SKM-1 (cell line): ENCODE measurements at regions not wholly inside any gene's neighbourhood (a gene's known extent, or its start where the extent isn't known, plus 50 kb on each side); places are given as distances from the start of the nearest gene placed in this dataset.
"Not testable (repeated sequence)": the region's sequence is repeated elsewhere in the genome, so short reads cannot be mapped to it uniquely, and the experiment has no call there.

Experiments used
- DNase-seq: peaks from one replicate; lab custom pipeline; 2025; ENCODE audit not compliant: unreplicated experiment; lab: John Stamatoyannopoulos, UW

DNA sequence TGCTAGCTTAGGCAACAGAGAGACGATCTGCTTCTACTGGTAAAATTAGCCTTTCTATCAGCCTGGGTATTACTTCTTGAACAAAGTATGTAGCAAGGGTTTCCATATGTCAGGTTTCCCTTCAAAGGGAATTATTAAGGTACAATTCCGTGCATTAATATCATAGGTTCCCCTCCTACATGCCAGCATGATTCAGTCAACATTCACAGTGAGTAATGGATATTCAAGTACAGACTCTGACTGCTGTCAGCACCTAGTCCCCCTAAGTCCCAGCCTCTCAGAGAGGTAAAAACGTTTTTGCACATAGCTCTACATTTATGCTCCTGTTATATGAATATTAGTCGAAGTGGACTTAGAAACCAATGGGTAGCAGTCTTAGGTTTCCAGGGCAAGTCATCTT is 322.4 kb upstream of the CCNG1 start:
- DNase-seq, result no peak

DNA sequence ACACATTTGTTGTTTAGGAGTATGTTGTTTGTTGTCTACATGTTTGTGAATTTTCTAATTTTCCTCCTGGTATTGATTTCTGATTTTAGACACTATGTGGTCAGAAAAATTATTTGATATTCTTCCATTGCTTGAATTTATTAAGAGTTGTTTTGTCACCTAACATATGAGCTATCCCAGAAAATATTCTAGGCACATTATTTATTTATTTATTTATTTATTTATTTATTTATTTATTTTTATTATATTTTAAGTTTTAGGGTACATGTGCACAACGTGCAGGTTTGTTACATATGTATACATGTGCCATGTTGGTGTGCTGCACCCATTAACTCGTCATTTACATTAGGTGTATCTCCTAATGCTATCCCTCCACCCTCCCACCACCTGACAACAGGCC is 320.8 kb upstream of the CCNG1 start:
- DNase-seq, result not testable (repeated sequence)

- DNase-seq, result no peak
Observed at GRCh38 chr5:163134061-163134460, 303.3 kb upstream of the CCNG1 start.

- DNase-seq, result no peak
Observed at GRCh38 chr5:163135849-163136248, 301.5 kb upstream of the CCNG1 start.

DNA sequence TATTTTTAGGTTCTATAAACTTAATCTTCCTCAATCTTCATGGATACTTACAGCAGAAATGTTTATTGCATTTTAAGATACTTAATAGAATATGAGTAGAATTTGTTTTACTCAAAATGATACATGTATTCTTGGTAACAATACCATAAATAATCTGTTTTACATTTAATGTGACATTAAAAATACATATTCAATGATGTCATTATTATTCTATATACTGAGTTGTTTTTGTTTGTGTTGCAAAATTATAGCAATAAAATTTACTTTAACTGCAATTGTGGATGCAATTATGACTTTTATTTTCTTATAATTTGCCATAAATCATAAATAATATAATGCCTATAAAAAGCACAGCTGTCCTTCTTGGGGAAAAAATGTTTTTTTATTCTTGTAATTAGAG is 275.9 kb upstream of the CCNG1 start:
- DNase-seq, result no peak

- no peak for DNase-seq
Observed at GRCh38 chr5:163162645-163163044, 274.8 kb upstream of the CCNG1 start.

- DNase-seq, result no peak
Observed at GRCh38 chr5:163163858-163164257, 273.5 kb upstream of the CCNG1 start.

- DNase-seq, result no peak
Observed at GRCh38 chr5:163165277-163165676, 272.1 kb upstream of the CCNG1 start.

- not testable (repeated sequence) for DNase-seq
Observed at GRCh38 chr5:163170161-163170560, 267.2 kb upstream of the CCNG1 start.

GRCh38 chr5:163172540-163173338 is 264.7 kb upstream of the CCNG1 start:
- no peak for DNase-seq

DNA sequence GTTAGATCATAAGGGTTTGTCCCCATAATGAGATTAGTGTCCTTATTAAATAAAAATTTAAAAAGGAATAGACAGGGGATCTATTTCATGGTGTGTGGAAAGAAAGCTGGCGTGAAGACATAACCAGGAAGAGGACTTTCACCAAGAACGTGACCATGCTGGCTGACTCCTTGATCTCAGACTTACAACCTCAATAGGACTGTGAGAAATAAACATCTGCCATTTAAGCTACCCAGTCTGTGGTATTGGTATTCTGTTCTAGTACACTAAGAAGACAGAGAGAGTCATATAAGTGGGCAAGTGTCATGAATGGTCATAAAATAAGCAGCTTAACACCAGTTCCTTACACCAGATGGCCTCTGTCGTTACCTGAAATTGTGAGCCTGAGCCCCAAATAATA is 259.4 kb upstream of the CCNG1 start:
- no peak for DNase-seq

DNA sequence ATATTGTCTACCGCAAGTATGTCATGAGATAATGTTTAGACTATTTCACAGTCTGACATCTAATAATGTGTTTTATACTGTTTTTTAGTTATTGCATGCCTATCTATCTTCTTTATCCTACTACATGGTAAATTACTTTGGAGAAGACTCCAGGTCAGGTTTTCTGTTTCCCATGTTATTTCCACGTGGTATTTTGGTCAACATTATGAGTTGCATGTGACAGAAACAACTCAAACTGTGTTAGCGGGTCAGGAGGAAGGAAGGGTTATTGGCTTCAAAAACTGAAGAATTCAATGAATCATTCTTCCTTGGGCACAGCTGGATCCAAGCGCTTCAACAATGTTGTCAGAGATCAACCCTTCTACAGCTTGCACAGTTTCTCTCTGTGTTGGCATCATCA is 252.1 kb upstream of the CCNG1 start:
- no peak for DNase-seq

DNA sequence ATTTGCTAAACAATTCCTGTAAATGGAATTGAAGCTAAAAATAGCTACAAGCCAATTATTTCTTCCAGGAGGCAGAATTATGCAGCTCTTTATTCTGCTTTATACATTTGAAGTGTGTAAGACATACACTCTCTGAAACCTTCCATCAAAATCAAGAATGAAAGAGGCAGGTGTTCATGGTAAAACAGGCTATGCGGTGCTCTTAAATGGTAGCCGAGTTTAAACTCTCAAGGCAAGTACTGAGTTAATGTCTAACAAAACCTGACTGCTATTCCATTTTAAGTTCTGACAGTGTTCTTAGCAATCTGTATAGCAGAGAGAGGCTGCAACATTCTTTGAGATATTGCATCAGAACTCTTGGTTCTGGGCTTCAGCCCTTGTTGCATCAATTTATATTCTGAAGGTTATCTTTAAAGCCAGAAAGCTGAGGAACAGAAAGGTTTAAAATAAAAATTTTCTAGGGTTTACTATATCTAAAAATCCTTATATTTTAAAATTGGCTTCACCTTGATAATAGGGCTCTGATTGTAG is 248.3 kb upstream of the CCNG1 start:
- no peak for DNase-seq

DNA sequence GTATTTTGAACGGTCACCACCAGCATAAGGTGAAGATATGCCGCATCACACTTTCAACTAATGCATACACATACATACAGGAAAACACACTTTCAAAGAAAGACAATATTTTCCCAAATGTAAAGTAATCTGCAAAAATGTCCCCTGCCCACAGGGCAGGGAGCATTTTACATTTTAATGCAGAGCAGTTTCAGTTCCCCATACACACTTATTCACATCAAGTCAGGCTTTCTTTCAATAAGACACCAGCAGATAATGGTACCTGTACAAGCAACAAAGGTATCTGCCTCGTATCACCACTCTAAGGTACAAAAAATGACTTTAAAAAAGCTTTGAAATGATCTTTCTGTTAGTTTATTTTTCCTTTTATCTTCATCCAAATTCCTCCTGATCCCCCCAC is 247.1 kb upstream of the CCNG1 start:
- no peak for DNase-seq

GRCh38 chr5:163190784-163191183 is 246.6 kb upstream of the CCNG1 start:
- no peak for DNase-seq

DNA sequence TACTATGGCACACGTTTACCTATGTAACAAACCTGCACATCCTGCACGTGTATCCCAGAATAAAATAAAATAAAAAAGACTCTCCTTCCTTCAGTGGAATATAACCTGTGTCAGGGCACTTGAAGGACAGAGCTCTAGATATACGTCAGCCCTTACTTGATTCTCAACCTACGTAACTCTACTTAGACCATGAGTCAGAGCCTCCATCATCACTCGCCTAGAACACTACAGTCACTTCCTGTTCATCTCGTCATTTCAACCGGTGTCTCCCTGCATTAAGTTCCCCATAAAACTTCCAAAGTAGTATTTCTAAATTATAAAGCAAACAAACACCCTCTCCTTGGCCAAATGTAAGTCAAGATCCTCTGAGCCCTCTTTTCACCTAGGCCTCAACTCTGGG is 243.5 kb upstream of the CCNG1 start:
- no peak for DNase-seq

DNA sequence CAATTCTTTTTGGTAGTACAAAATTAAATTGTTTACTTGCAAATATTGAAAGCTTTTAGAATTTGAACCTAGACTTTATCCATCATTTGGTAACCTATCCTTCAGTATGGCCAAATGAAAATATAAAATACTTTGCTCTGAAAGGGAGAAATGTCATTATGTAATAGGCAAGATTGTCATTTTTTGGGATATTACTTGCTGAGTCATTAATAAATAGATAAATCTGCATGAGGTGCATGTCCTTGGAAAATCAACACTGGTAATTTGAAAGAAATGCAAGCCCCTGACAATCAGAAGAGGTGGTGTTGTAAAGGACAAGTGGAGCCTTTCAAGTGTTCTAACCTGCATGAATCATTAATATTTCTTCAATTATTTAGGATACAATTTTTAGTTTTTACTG is 231.8 kb upstream of the CCNG1 start:
- DNase-seq, result no peak

GRCh38 chr5:163221581-163221980 is 215.8 kb upstream of the CCNG1 start:
- DNase-seq, result no peak

DNA sequence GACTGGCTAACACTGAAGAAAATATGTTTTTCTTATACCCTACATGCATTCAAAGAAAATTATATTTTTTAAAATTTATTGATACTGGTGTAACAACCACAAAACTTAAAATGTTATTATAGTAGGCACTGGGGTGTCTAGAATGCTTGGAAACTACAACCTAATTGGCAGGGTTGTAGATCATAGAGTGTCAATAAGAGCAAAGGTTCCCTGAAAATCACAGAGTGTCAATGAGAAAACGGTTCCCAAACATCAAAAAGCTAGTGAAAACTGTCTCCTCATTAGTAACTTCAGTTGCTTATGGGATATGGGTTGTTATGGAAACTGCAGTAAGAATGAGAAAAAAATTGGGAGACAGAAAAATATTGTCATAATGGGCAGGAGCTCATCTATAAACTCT is 214.4 kb upstream of the CCNG1 start:
- no peak for DNase-seq

DNA sequence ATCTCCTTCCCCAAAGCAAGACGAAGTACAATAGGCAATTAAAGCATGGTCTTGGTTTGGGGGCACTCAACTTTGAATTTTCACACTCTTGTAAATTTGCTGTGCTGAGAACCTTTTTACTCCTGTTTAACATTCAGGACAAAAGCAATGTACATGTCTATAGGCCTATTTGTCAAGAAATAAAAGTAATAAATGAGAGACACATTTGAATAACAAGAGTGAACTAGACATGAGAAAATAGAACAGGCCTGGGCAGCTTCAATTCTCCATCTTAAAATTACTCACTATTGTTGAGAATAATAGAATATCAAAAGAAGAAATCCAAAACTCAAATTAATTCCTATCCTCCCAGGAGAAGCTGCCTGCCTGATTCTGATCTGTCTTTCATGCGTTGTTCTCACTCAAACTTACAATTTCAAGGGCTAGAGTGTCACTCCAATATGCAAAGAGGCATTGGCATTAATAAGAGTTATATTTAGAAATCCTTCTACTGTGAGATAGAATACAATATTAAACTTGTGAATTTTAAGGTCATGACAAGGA is 192.9 kb upstream of the CCNG1 start:
- DNase-seq, result no peak

DNA sequence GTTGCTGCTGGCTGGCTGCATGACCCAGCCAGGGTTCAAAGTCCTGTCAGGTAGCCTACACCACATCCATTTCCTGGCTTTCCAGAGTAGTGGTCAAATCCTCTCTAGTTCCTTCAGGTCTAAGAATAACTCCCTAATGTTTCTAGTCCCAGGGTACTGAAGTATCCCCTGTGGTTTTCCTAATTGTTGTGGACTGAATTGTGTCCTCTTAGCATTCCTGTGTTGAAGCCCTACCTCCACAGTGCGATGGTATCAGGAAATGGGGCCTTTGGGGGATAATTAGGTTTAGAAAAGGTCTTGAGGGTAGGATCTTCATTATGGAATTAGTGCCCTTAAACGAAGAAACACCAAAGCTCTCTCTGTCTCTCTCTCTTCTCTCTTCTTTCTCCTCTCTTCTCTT is 191.8 kb upstream of the CCNG1 start:
- no peak for DNase-seq

GRCh38 chr5:163248333-163248732 is 189.1 kb upstream of the CCNG1 start:
- DNase-seq, result no peak

DNA sequence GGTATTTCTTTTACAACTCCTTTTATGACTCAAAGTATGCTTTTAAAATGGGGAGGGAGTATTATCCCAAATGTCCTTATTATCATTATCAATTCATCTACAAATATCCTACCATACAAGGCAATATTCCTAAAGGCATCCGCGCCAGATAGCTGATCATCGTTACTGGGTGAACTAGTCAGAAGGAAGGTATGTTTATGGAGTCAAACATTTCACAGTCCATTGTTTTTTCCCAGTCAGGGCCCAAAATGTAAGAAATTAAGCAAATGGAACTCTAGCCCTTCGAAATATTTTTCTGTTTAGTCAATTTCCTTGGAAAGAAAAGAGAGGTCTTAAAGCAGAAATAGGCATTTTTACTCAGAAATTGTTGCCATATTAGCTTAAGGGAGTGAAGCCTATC is 188.5 kb upstream of the CCNG1 start:
- no peak for DNase-seq
